ENCODE measurements at regions not wholly inside any gene's neighbourhood (a gene's known extent, or its start where the extent isn't known, plus 50 kb on each side); places are given as distances from the start of the nearest gene placed in this dataset.

DNA sequence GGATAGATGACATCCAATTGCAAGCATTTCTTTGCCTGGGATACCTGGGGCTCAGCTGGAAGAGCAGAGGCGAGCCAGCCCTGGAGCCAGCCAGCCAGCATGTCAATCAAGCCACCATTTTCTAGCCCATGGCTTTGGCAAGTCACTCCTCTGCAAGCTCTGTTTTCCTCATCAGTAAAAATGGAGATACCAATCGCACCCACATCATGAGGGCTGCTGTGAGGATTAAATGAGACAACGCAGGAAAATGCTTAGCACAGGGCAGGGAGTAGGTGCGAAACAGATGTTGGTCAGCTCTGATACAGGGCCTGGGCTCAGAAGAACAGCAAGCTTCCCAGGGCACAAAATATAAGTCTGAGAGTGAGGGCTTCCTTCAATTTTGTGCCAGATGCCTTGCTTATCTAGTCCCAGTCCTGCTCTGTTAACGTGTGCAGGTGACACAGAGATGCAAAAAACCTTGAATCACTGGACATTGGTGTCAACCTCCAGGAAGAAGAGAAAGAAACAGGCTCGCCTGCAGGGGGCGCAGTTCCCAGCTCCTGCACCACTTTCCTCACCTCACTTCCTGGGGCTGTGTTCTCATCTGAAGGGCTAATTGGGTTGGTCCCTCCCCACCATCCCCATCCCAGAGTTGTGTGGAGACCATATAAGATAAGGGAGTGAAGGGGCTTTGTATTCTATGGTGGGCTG is 72.8 kb upstream of the CACUL1 start:
- TF ChIP-seq, protein P1, sequence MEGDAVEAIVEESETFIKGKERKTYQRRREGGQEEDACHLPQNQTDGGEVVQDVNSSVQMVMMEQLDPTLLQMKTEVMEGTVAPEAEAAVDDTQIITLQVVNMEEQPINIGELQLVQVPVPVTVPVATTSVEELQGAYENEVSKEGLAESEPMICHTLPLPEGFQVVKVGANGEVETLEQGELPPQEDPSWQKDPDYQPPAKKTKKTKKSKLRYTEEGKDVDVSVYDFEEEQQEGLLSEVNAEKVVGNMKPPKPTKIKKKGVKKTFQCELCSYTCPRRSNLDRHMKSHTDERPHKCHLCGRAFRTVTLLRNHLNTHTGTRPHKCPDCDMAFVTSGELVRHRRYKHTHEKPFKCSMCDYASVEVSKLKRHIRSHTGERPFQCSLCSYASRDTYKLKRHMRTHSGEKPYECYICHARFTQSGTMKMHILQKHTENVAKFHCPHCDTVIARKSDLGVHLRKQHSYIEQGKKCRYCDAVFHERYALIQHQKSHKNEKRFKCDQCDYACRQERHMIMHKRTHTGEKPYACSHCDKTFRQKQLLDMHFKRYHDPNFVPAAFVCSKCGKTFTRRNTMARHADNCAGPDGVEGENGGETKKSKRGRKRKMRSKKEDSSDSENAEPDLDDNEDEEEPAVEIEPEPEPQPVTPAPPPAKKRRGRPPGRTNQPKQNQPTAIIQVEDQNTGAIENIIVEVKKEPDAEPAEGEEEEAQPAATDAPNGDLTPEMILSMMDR (IDR thresholded peaks at IDR 0.05), result no peak
- TF ChIP-seq POLR2A (IDR thresholded peaks at IDR 0.05), result no peak
- no peak for TF ChIP-seq EP300 (IDR thresholded peaks at IDR 0.05)
- TF ChIP-seq POLR2AphosphoS5 (IDR thresholded peaks at IDR 0.05), result no peak
